ENCODE measurements at regions not wholly inside any gene's neighbourhood (a gene's known extent, or its start where the extent isn't known, plus 50 kb on each side); places are given as distances from the start of the nearest gene placed in this dataset.

DNA sequence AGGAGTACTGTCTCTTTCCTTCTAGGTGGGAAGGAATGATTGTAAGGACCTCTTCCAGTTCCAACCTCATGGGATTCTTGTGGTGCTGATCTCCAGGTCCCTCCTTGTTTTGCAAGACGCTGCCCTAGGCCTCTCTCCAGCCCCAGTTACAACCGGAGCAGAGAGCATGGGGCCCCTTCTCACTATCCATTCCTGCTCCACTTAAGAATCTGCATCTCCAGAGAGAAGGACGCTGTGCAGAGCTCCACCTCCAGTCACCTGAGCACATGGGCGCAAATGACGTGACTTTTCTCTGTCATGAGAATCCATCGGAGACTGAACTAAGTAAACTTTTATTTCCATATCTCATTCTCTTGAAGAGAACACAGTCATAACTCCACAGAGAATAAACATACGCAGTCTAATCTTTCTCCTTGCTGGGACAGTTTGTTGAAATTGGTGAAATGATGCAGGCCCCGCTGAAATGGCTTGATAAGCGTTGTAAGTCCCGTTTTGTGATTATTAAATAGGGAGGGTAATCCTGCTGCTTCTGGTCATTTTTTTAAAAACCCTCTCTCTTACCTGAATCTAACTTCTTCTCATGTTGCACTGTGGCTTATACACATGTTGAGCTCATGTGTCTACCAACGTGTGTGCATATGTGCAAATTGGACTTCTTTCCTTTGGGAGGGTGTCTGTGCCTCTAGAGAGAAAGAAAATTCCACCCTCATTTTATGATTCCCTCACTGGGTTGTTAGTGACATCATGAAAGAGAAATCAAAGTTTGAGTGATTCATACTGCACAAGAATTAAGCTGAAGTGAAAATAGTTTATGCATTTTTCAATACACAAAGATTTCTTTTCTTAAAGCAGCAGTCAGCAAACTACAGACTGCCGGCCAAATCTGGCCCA lies 133.2 kb upstream of the TBX20 start:
- TF ChIP-seq, protein P1, sequence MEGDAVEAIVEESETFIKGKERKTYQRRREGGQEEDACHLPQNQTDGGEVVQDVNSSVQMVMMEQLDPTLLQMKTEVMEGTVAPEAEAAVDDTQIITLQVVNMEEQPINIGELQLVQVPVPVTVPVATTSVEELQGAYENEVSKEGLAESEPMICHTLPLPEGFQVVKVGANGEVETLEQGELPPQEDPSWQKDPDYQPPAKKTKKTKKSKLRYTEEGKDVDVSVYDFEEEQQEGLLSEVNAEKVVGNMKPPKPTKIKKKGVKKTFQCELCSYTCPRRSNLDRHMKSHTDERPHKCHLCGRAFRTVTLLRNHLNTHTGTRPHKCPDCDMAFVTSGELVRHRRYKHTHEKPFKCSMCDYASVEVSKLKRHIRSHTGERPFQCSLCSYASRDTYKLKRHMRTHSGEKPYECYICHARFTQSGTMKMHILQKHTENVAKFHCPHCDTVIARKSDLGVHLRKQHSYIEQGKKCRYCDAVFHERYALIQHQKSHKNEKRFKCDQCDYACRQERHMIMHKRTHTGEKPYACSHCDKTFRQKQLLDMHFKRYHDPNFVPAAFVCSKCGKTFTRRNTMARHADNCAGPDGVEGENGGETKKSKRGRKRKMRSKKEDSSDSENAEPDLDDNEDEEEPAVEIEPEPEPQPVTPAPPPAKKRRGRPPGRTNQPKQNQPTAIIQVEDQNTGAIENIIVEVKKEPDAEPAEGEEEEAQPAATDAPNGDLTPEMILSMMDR (IDR thresholded peaks at IDR 0.05) = no peak
- no peak for TF ChIP-seq POLR2A (IDR thresholded peaks at IDR 0.05)
- H3K4me1 ChIP-seq = no peaks in the 10 kb centered on the region
- H3K27me3 ChIP-seq = no peaks in the 10 kb centered on the region
- intact Hi-C loops (cut with DNase I; ENCODE audit: low total_unique reads) = no loop called here
- no peaks in the 10 kb centered on the region for H3K36me3 ChIP-seq (ENCODE audit: low read depth, missing control alignments)
- no peak for DNase-seq
- WGBS, 2 donors = 70 to 72% methylated on average over 12 of the region's 12 CpGs
- no peaks in the 10 kb centered on the region for H3K9me3 ChIP-seq
- no peak overlapping the region for H3K4me3 ChIP-seq
- H3K27ac ChIP-seq = no peak overlapping the region

DNA sequence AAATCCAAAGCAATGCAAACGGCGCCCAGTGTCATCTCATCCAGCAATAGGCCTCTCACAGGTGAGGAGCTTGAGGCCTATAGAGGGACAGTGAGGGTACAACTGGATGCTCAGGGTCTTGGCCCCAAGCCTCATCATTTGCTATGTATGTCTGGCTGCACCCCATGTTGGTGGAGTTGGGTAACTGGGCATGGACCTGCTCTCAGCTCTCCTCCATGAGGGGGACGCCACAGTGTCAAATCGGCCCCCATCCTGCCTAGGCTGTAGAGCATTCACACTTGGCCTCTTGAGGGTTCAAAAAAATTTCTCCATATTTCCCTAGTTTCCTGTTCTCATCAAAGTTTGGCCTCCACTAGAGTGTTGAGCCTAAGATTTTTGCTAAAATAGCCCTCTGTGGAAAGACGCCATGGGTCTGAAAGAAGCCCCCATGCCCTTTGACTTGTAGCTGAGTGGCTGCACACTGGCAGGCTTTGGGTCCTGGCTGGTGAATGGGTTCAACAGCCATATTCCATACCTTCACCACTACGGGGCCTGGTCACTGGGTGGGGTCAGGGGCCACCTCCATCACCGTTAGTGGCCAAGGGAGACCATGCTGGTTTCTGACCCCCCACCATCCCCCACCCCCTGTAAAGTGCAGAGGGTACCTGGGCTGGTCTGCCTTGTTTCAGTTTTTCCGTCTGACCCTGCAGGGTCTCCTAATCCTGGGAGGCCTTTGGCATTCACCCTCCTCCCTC lies 132.3 kb upstream of the TBX20 start:
- H3K9me3 ChIP-seq = no peaks in the 10 kb centered on the region
- WGBS, 2 donors = 91 to 94% methylated on average over 8 of the region's 8 CpGs
- no peak overlapping the region for H3K27ac ChIP-seq
- DNase-seq = no peak
- H3K4me1 ChIP-seq = no peaks in the 10 kb centered on the region
- intact Hi-C loops (cut with DNase I; ENCODE audit: low total_unique reads) = no loop called here
- TF ChIP-seq POLR2A (IDR thresholded peaks at IDR 0.05) = no peak
- TF ChIP-seq, protein P1 (IDR thresholded peaks at IDR 0.05) = no peak
- H3K27me3 ChIP-seq = no peaks in the 10 kb centered on the region
- no peaks in the 10 kb centered on the region for H3K36me3 ChIP-seq (ENCODE audit: low read depth, missing control alignments)
- no peak overlapping the region for H3K4me3 ChIP-seq

DNA sequence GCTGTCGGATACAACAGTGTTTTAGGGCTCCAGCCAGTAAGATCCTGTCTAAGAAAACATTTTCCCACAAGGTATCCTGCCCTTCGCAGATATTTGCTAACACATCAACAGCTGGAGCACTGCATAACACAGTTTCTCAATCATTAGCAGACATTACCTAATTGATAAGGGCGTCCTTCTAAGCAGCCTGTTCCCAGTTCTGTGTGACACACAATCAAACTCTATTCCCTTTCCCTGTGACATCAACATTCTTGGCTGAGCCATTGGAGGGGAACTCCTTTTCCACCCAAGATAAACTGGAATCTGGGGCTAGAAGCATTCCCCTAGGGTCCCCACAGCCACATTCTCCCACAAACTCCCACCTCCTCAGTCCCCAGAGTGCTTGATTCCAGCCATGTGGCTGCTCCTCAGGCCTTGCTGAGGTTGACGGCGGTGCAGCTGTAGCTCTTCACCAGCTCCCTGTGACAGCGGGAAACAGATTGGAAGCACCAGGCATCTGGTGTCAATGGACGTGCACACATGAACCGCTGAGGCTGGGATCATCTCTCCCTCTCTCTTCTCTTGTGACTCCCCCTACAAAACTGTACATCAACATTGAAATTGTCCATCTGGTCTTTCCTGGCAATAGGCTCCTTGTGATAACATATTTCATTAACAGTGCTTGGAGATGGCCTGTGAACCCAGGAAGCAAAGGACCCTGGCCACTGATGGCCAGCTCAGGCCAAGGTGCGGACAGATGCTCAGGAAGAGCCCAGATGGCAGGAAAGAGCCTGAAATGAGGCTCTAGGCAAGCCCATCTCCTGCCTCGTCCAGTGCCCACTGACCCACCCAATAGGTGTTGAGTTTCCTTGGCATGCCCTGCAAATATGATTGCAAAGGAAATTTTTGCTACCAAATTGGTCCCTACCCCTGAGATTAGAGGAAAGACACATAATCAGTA lies 131.1 kb upstream of the TBX20 start:
- no peak for DNase-seq
- H3K27me3 ChIP-seq = no peaks in the 10 kb centered on the region
- no peaks in the 10 kb centered on the region for H3K36me3 ChIP-seq (ENCODE audit: low read depth, missing control alignments)
- WGBS, 2 donors = 69 to 78% methylated on average over 10 of the region's 10 CpGs
- no peak overlapping the region for H3K27ac ChIP-seq
- intact Hi-C loops (cut with DNase I; ENCODE audit: low total_unique reads) = no loop called here
- no peak for TF ChIP-seq POLR2A (IDR thresholded peaks at IDR 0.05)
- TF ChIP-seq, protein P1 (IDR thresholded peaks at IDR 0.05) = no peak
- no peaks in the 10 kb centered on the region for H3K9me3 ChIP-seq
- no peak overlapping the region for H3K4me3 ChIP-seq
- no peaks in the 10 kb centered on the region for H3K4me1 ChIP-seq

DNA sequence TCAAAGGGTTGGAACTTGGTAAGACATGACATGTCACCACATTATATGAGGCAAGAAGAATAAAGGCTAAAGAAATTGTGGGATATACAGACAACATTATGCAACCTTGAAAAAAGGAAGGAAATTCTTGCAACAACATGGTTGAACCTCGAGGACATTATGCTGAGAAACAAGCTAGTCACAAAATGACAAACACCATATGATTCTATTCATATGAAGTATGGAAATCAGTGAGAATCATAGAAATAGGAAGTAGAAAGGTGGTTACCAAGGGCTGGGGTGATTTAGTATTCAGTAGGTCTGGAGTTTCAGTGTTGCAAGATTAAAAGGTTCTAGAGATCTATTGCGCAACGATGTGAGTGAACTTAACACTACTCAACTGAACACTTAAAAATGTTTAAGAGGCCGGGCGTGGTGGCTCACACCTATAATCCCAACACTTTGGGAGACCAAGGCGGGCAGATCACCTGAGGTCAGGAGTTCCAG lies 126.9 kb upstream of the TBX20 start:
- H3K9me3 ChIP-seq = no peaks in the 10 kb centered on the region
- DNase-seq = no peak
- H3K36me3 ChIP-seq (ENCODE audit: low read depth, missing control alignments) = no peaks in the 10 kb centered on the region
- H3K4me3 ChIP-seq = no peak overlapping the region
- no peak overlapping the region for H3K27ac ChIP-seq
- TF ChIP-seq POLR2A (IDR thresholded peaks at IDR 0.05) = no peak
- TF ChIP-seq, protein P1 (IDR thresholded peaks at IDR 0.05) = no peak
- intact Hi-C loops (cut with DNase I; ENCODE audit: low total_unique reads) = no loop called here
- H3K4me1 ChIP-seq = no peaks in the 10 kb centered on the region
- no peaks in the 10 kb centered on the region for H3K27me3 ChIP-seq
- 91 to 94% methylated on average over 6 of the region's 6 CpGs for WGBS, 2 donors
